Fibroblast of skin of right quadriceps (primary cell): ENCODE measurements at regions not wholly inside any gene's neighbourhood (a gene's known extent, or its start where the extent isn't known, plus 50 kb on each side); places are given as distances from the start of the nearest gene placed in this dataset.
"Not testable (repeated sequence)": the region's sequence is repeated elsewhere in the genome, so short reads cannot be mapped to it uniquely, and the experiment has no call there.

Experiments used
- DNase-seq: peaks from one replicate; pipeline ENCODE4 v3.0.0-alpha.2; 2013

DNA sequence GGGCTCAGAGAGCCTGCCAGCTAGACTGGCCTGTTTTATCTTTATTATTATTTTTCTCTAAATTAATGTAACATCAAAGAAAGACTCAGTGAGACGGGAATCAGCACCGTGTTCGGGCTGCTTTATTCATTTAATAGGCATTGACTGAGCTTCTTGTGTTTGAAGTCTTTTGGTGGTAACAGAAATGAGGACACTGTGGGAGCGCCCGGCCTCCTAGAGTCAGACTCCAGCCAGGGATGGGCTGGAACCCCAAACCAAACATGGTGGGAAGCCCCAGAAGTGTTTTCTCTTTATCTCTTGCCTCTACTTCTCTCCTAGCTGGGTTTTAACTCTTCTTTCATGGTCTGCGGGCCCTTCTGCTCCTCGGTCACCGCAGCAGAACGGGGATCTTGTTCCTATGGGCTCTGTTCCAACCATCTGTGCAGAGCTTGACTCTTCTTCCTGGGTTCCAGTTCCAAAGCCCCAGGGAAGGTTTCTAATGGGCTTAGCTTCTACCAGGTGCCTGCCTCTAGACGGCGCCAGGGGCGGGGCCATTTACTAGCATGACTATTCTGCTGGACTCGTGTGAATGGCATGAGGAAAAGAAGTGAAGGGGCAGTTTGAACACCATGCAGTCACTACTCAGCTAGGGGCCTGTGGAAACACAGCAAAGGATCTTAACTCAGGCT is 123.8 kb downstream of the FGF18 start:
- no peak for DNase-seq

DNA sequence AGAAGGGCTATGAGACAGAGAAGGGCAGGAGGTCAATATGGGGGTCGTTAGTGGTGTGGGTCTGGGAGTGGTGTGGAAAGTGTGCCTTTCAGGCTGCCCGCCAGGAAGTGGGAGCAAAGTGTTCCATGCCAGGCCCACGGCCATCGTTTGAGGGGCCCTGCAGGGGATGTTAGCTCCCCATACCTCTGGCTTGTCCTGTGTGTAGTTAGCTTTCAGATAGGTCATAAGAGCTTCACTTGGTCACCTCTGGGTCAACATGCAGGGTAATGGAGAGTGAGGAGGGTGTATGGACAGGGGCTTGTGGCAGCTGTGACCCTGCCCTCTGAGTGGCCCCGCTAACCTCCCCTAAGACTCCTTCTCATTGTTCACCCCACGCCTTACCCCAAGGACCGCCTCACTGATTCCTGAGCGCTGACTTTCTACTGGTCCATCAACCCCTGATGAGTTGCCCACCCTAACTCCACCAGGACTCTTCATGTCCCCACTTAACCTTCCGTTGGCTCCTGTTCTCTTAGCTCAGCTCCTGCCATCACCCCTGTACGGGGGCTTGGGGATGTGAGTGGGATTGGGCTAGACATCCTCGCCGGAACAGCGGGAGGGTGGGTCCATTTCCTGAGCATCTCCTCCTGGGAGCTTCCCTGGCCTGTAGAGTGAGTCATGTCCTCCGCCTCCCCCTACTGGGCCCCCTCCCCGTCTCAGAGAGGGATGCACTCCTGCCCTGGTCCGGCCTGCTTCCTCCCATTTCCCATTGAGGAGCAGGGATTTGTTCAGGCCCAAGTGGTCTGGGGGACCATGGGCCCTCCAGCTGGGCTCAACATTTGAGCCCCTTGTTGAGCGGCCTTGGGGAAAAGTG is 125.7 kb downstream of the FGF18 start:
- DNase-seq = no peak

DNA sequence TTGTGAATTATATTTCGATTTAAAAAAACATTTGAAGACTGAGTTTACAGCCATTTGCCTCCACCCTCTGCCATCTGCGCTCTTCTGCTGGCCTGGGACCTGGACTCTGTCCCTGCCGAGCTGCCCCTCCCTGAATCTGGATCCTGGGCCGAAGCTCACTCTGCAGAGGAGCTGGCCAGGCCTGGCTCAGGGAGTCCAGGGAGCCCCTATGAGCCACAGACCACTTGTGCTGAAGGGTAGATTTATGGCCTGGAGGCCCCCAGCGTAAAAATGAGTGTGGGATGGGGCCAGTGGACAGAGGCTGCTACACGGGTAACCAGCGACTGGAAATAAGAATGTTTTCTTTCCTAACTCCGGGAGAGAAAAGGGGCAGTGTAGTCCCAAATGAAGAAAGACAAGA is 129.8 kb downstream of the FGF18 start:
- no peak for DNase-seq

DNA sequence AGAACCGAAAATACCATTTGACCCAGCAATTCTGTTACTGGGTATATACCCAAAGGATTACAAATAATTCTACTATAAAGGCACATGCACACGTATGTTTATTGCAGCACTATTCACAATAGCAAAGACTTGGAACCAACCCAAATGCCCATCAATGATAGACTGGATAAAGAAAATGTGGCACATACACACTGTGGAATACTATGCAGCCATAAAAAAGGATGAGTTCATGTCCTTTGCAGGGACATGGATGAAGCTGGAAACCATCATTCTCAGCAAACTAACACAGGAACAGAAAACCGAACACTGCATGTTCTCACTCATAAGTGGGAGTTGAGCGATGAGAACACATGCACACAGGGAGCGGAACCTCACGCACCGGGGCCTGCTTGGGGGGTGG is 134.4 kb downstream of the FGF18 start:
- not testable (repeated sequence) for DNase-seq

DNA sequence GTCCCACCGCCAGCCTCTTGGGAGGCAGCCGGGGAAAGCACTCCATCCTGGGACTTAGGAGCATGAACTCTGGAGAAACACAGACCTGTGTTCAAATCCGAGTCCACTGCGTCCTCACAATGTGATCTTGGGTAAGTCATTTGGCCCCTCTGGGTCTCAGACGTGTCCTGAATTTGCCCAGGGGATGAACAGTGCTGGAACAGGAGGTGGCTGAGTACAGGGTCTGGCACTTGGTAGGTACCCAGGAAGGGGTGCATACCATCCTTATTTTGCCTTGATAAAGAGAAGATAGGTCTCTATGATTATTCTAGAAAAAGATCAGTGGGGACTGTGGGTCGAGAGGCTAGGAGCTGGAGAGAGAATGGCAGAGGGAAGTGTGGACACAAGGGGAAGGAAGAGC is 135.7 kb downstream of the FGF18 start:
- DNase-seq = no peak

DNA sequence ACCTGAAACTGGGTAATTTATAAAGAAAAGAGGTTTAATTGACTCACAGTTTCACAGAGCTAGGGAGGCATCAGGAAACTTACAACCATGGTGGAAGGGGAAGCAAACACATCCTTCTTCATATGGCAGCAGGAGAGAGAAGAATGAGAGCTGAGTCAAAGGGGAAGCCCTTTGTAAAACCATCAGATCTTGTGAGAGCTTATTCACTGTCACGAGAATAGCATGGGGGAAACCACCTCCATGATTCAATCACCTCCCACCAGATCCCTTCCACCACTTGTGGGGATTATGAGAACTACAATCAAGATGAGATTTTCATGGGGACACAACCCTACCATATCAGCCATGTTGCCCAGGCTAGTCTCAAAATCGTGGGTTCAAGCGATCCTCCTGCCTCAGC is 143.4 kb downstream of the FGF18 start:
- no peak for DNase-seq

DNA sequence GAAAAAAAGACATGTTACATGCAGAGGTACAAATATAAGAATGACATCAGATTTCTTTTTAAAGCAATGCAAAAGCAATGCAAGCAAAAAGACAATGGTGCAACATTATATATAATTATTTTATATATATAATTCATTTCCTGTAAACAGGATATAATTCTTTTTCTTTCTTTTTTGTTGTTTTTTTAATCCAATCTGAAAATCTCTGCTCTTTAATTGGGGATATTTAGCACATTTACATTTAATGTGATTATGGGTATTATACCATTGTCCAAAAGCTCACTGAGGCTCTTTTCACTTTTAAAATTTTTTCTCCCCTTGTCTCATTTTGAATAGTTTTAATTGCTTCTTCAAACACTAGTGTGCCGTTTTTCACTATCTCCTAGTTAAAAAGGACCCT is 148.9 kb downstream of the FGF18 start:
- no peak for DNase-seq

DNA sequence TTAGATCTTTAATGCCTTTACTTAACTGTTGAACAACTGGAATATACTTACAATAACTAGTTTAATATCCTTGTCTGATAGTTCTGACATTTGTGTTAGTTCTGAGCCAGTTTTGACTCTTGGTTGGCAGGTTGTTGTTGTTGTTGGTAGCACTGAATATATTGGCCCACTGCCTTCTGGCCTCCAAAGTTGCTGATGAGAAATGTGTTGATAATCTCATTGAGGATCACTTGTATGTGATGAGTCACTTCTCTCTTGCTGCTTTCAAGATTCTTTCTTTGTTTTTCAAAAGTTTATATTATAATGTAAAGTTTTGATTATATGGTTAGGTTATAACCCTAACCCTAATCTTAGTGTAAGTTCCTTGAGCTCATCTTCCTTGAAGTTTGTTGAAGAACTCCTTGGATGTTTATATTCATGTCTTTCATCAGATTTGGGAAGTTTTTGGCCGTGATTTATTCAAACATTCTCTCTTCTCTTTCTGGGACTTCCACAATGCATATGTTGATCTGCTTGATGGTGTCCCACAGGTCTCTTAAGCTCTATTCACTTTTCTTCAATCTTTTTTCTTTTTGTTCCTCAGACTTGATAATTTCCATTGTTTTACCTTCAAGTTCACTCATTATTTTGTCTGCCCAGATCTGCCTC is 149.7 kb downstream of the FGF18 start:
- no peak for DNase-seq

DNA sequence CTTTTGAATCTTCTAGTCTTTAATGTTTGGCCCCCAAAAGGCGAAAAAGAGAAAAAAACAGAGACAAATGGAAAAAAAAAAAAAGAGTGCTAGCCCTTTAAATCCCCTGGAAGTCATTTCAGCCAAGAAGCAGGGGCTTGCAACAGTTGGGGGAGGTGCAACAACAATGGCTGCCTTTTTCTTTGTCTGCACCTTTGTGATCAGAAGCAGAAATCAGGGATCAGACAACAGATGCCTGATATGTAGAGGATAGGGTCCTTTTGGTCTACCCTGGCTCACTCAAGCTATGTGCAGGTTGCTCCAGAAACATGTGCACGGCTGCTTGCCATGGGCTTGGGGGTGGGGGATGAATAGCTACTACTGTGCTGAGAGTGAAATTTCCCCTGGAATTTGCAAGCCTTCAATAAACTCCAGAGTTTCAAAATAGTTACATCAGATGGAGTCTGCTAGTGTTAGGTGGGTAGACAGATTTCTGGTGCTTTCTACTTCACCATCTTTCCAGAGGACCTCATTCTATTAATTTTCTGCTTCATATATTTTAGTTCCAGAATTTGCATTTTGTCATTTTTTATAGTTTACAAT is 150.9 kb downstream of the FGF18 start:
- peak; percentile 48 for DNase-seq

DNA sequence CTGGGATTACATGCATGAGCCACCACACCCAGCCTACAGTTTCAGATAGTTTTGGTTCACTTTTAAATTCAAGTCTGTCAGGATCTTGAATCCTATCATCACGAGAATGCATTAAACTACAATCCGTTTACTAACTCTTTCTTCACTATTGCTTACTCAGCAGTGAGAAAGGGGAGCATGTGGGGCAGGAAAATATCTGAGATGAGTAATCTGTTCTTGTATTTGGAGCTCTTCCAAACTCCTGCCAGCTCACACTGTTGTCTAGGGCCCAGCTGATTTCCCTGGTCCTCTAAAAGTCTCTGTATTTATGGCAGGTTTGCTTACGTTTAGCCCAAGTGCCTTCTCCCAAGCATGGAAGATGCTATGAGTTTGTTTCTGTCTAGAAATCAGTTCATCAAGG is 152.2 kb downstream of the FGF18 start:
- peak; percentile 66 for DNase-seq

DNA sequence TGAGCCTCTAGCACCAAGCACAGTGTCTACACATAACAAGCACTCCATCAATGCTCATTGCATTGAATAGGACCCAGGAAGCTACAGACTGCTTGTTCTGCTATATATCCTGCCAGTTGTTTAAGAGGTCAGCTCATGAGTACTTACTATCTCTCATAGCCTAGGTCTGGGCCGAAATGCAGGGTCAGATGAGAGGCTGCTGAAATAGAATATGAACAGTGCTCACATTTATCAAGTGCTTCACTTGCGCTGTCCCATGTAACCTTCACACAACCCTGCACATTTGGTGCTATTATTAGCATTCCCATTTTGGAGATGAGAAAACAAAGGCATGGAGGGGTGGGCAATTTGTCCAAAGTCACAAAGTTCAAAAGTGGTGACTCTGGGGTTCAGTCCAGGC is 153.6 kb downstream of the FGF18 start:
- no peak for DNase-seq

DNA sequence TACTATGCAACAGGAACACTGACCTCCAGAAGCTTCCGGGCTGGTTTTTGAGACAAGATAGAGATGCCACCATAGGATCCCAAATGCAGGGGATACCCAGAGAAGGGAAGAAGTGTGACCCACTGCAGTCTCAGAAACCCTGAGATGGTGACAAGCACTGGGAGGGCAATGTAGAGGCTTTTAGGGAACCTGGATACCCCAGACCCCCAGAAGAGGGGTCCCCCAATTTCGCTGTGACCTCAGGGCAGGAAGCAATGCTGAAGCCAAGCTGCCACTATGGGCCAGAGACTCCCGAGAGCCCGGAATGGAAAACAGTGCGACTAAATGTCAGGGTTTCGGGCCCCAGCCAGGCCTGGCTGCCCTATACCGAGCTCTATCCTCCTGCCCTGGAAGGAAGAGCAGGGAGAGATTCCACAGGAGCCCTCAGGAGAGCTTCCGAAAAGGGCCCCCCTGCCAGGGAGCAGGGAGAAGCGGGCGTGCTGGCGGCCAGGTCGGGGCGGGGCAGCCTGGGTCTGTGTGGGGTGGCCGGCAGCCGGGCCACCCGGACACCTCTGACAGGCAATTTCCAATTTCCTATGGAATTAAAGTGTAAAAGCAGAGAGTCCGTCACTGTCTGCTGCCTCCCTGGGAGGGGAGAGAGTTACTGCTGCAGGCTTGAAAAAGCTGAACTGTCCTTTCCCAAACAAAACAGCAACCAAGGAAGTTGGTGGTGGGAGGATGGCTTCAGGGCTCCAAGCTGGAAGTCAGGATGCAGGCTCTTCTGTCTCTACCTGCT is 154.2 kb downstream of the FGF18 start:
- DNase-seq = no peak

DNA sequence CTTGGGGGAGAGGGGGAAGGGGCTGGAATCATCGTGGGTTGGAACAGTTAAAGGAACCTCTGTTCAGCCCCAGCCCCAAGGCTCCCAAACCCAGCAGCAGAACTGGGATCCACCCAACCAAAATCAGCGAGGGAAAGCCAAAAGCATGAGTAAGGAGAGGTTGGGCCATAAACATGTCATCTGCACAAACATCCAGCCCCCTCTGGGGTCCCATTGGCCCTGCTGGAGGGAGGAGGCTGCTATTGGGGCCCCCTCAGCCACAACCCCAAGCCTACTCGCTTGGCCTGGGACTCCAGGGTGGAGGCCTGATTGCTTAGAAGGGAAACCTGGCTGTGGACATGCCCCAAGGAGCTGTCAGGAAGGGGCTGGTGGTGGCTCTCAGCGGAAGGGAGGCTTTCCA is 154.9 kb downstream of the FGF18 start:
- DNase-seq = peak; percentile 11

DNA sequence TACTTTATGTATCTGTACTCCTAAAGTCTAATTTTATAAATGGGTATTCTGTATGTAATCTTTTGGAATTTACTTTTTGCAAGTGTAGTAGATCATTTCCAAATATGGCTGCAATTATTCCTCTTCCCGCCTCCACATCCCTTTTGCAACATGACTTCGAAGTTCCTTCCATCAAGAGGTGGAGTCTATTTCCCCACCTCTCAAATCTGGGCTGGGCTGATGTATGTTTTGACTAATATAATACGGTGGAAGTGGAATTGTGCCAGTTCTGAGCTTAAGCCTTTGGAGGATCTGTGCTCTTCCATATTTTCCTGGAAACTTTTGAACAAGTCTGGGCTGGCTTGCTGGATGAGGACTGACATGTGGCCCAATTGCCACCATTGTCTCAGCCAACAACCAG is 155.9 kb downstream of the FGF18 start:
- DNase-seq = no peak

DNA sequence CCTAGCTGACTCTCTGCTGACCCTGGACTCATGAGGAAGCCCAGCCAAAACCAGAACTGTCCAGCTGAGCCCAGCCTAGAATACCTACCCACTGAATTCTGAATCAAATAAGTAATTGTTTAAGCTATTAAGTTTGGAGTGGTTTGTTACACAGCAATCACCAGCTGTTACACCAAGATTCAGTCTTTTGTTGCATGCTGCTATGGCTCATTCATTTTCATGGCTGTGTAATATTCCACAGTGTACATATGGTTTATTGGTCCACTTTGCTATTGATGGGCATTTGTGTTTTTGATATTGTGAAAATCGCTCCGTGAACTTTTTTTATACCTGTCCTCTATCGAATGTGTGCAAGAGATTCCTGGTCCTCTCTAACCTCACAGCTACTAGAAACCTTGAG is 156.4 kb downstream of the FGF18 start:
- DNase-seq = no peak

DNA sequence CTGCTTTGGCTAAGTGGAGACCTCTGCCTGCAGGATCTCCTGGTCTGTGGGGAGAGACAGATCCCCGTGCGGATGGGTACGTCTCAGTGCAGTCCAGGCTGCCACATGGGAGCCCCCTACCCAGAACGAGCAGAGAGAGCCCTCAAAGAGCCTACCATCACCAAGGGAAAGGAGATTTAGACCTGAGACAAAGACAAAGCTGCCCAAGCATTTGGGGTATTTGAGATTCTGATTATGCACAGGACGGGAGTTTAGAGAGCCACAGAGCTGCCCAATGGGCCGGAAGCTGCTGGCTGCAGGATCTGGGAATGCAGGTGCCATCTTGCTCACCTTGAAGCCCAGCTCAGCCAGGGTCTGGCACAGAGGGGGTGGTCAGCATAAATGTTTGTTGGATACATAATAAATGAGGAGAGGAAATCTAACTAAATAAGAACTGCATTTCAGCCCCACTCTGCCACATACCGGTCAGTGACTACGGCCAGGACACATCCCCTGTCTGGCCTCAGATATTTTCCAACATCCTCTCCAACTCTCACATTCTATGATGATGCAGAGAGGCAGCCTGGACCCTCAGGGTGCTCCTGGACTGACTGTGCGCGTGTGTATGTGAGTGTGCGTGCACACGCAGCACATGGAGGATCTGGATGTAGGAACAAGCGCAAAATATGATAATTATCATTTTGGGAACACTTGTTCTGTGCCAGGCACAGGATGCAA is 157.8 kb downstream of the FGF18 start:
- no peak for DNase-seq

DNA sequence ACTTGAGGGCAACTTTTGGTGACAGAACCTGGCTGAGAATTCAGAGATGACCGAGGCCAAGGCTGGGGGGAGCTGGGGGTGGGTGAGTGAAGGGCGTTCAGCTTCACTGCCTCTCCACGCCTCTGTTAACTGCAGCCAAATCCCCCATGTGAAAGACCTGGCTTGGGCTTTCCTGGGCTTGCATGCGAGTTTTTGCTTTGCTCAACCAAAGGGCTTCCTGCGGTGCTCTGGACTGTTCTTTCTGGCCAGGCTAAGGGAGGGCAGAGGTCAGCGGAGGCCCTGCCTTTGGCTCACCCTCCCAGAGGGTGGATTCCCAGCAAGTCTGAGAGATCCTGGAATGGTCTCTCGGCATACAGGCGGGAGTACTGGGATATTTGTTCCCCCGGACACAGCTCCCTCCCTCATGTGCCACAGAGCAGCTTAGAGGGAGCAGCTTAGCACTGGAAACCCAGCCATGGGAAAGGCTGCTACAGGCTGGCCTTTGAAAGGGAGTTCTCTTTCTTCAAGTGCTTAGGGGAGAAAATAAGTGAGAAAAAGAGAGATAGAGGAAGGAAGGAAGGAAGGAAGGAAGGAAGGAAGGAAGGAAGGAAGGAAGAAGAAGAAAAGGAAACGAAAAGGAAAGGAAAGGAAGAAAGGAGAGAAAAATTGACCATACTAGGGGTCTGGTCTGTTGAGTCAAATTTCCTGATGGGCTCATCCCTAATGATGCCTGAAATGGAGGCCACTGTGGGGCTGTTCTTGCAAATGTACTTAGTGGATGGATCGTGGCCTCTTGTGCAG is 158.8 kb downstream of the FGF18 start:
- DNase-seq = no peak

DNA sequence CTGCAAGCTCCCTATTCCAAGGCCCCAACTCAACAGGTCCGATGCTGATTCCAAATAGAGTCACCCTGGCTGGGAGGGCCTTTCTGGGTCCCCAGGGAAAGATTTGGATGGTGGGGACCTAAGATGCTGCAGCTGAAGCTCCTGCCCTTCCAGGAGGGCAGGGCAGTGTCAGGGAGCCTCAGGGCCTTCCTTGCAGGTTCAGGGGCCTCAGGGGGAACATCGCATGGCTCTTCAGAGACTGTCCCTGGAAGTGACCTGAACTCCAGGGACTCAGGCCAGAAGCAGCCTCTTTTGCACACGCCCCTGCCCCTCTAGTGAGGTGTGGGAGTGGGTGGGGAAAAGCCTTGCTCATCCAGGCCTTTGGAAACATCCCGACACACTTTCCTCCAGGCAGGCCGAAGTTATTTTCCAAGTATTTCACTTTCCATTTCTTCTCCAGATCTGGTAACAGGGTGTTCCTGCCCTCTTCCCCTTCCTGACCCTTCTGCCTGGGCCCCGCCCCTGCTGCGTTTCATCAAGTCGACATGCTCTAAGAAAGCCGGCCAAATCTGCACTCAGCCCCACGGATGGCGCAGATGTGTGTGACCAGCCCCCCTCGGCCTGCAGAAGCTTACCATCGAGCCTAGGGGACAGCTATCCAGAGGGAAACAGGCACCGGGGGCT is 159.5 kb downstream of the FGF18 start:
- DNase-seq = no peak

DNA sequence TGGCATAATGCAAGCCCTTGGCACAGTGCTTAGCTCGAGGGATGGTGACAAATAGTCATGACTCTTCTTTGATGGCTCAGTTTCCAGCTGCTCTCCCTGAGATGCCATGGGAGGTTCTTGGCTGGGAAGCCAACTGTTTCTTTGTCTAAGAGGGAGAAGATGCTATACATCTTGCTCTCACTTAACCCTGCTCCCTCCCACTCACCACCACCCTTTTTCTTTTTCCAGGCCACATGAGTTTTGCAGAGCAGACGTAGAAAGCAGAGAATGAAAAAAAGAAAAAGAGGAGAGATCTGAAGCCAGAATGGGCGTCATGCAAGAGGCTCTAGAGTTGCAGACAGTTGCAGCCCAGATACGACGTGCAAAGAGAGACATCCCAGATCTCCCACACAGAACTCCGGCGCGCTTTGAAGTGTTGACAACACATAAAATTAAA is 160.5 kb downstream of the FGF18 start:
- peak; percentile 35 for DNase-seq

DNA sequence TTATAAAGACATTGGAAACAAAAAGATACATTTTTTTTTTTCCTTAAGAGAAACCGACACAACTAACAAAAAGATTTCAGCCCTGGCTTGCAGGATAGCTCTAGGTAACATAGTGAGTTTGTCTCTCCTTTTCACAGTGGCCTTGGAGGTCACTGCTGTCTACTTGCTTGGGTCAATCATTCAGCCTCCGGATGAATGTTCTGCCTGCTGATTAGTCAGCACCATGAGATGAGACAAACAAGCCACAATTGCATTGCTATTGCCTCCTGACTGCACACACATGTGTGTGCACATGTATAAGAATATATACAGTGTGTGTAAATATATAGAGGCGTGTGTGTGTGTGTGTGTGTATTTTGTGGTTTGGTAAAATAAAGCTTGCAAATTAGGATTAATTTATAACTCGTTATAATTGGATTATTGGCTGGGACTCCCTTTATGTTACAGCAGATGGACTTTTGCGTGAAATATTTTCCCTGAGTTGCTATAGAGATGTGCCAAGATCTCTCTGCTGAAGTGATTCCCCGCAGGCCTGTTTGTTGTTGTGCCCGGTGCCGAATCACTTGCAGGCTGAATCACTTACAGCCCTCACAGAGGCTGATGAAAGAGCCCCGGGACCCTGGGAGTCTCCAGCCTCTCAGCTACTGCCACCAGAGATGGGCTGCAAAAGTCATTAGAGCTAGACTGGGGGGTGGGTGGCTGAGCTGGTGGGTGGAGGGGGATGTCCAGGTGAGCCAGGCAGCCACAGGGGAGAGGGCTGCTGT is 161.2 kb downstream of the FGF18 start:
- DNase-seq = peak; percentile 35
